HuH-7.5 (cell line): ENCODE measurements at regions not wholly inside any gene's neighbourhood (a gene's known extent, or its start where the extent isn't known, plus 50 kb on each side); places are given as distances from the start of the nearest gene placed in this dataset.
"Not testable (repeated sequence)": the region's sequence is repeated elsewhere in the genome, so short reads cannot be mapped to it uniquely, and the experiment has no call there.

Source experiments
- DNase-seq: peaks from one replicate; pipeline ENCODE4 v3.0.0; 2011; ENCODE audit warnings: low spot score

GRCh38 chr7:57740126-57740525, 290.1 kb downstream of the ZNF716 start:
- not testable (repeated sequence) for DNase-seq

GRCh38 chr7:57769131-57769530, 319.2 kb downstream of the ZNF716 start:
- DNase-seq = no peak

DNA sequence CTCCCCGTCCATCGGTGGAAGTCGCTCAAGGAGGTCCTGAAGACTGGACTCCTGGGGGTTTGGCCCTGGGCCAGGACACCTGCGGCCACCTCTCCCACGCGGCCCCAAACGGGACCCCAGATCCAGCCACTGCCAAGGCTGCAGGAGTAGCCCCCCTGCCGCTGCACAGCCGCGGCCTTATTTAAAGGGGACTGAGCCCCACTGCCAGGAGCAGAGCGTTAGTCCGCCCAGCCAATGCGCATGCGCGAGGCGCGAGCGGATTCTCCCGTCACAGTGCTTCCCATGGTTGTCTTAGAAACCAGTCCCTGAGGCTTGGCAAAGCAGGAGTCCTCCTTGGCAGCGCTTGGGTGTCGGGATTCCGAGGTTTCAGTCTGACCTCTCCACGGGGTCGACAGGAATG, 320.0 kb downstream of the ZNF716 start:
- DNase-seq = no peak

DNA sequence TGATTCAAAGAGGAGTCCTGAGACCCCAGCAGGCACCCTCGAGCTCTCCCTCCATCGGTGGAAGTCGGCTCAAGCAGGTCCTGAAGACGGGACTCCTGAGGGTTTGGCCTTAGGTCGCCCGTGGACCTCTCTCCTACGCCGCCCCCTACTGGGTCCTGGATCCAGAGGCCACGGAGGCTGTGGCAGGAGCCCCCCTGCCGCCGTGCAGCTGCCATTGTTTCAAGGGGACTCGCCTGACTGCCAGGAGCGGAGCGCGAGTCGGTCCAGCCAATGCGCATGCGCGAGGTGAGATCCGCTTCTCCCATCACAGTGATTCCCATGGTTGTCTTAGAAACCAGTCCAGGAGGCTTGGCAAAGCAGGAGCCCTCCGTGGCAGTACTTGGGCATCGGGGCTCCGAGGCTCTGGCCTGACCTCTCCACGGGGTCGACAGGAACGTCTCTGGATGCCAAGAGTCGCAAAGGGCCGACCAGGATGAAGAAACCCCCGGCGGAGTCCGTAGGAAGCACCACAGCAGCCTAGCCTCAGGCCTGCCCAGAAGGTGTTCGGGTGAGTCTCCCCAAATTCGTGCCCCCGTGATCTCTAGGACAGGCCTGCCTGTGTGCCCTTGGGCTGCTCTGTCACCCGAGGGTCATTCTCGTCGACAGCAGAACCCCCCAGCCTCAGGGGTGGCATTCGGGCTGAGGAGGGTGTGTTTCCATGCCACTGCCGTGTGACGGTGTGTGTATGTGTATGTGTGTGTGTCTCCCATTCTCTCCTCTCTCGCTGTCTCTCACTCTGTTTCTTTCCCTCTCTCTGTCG, 322.3 kb downstream of the ZNF716 start:
- DNase-seq = no peak

GRCh38 chr7:57774300-57774699, 324.3 kb downstream of the ZNF716 start:
- DNase-seq = no peak

GRCh38 chr7:57775396-57776088, 325.6 kb downstream of the ZNF716 start:
- no peak for DNase-seq

DNA sequence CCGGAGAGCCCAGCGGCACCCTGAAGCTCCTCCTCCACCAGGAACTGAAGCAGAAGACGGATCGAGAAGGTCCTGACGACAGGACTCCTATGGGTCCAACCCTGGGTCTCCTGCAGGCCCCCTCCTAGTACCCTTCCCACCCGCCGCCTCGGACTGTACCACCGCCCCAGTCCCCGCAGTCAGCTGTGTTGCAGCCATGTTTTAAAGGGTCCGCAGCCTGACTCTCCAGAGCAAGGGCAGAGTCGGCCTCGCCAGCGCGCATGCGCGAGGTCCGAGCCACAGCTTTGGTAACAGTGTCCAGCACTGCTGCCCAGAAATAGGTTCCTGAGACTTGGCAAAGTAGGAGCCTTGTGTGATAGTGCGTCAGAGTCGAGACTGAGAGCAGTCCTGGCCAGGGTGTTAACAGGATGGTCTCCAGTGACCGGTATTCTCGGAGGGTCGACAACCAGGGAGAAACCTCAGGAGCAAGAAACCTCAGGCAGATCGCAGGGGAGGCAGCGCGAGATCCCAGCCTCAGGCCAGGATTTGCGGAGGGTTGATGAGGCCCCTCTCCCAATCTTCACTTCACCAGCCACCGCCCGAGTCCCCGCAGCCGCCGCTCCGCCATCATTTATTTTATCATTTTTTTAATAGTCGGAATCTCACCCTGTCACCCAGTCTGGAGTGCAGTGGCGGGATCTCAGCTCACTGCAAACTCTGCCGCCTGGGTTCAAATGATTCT, 326.3 kb downstream of the ZNF716 start:
- DNase-seq = not testable (repeated sequence)

DNA sequence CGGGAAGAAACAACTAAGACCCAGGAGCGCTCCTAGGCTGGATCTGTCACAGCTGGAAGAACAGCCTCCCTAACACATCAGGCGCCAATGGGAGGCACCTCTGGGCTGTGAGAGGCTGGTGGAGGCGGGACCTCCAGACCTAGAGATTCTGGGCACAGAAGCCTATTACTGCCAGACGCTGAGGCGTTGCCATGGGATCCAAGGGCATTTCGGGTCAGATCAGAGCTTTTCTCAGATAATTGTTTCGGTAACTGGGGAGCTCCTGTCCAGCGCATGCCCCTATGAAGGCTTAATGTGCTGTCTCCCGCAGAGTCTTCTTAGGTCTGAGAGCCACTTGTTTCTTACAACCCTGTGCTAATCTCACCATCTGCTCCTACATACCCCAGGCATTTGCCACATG, 339.2 kb downstream of the ZNF716 start:
- DNase-seq = no peak

DNA sequence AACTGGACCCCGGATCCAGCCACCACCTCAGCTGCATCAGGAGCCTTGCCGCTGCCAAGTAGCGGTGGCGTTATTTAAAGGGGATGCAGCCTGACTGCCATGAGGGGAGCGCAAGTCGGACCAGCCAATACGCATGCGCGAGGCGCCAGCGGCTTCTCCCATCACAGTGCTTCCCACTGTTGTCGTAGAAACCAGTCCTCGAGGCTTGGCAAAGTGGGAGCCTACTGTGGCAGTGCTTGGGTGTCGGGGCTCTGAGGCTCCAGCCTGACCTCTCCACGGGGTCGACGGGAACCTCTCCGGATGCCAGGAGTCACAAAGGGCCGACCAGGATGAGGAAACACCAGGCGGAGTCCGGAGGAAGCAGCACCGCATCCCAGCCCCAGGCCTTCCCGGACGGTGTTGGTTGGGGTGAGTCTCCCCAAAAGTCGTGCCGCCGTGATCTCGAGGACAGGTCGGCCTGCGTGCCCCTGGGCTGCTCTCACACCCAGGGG, 369.6 kb downstream of the ZNF716 start:
- DNase-seq = no peak

DNA sequence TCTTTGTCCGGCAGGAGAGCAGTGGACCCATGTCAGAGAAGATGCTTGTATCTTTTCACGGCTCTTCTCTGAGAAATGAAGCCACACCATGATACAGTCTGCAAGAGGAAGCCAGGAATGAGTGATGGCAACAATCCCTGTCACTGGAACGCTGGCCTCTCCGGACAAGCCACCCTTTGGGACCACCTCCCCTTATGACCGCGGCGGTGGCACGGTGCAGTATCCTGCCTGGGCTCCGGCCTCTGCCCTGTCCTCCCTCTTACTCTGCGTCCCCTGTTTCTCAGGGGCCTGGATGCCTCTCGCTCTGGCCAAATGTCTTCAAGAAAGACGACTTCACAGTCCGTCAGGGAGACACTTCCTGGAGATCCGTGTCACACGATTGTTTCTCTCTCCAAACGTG, 370.5 kb downstream of the ZNF716 start:
- no peak for DNase-seq

GRCh38 chr7:57821438-57822382, 371.7 kb downstream of the ZNF716 start:
- no peak for DNase-seq

GRCh38 chr7:57826548-57826947, 376.6 kb downstream of the ZNF716 start:
- DNase-seq = not testable (repeated sequence)

DNA sequence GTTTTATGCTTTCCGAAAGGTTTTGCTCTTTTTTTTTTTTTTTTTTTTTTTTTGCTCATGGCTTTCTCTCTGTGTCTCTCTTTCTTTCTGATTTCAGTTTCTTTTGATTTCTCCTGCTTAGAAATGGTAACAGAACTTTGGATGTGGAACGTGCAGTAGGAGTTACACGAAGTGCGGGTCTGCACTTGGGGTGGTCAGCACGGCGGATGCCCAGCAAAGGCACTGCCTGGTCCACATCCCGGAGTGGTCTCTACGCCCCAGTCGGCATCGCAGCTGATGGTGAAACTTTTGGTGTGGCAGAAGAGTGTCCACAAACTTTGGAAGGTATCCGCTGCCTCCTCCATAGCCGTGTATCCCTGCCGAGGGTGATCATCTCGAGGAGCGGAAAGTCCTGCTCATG, 385.2 kb downstream of the ZNF716 start:
- not testable (repeated sequence) for DNase-seq

DNA sequence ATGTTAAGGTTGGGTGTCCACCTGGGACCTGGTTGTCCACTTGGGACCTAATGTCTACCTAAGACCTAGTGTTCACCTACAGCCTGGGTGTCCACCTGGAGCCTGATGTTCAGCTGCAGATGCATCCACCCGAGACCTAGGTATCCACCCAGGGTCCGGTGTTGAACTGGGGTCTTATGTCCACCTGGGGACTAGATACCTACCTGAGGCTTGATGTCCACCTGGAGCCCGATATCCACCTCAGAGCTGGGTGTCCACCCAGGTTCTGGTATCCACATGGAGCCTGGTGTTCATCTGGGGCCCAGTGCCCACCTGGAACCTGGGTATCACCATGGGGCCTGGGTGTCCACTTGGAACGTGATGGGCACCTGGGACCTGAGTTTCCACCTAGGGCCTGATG, 389.2 kb downstream of the ZNF716 start:
- DNase-seq = not testable (repeated sequence)

- peak; percentile 1 for DNase-seq
These were observed 418.1 kb downstream of the ZNF716 start for GRCh38 chr7:57867884-57868701.

DNA sequence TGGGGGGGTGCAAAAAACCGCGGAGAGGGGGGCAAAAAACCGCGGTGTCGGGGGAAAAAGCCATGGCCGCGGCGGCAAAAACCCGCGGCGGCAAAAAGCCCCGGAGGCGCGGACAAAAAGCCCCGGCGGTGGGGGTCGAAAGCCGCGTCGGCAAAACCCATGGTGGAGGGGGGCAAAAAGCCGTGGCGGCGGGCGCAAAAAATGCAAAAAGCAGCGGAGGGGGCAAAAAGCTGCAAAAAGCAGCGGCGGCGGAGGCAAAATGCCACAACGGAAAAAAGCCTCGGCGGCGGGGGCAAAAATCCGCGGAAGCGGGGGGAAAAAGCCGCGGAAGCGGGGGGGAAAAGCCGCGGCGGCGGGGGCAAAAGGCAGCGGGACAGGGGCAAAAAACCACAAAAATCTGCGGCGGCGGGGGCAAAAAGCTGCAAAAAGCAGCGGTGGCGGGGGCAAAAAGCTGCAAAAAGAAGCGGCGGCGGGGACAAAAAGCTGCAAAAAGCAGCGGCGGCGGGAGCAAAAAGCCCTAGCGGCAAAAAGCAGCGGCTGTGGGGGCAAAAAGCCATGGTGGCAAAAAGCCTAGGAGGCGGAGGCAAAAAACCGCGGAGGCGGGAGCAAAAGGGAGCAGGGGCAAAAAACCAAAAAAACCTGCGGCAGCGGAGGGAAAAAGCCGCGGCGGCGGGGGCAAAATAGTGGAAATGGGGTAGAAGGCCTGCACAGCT, 418.9 kb downstream of the ZNF716 start:
- DNase-seq = peak; percentile 0
